ENCODE measurements at regions not wholly inside any gene's neighbourhood (a gene's known extent, or its start where the extent isn't known, plus 50 kb on each side); places are given as distances from the start of the nearest gene placed in this dataset.

DNA sequence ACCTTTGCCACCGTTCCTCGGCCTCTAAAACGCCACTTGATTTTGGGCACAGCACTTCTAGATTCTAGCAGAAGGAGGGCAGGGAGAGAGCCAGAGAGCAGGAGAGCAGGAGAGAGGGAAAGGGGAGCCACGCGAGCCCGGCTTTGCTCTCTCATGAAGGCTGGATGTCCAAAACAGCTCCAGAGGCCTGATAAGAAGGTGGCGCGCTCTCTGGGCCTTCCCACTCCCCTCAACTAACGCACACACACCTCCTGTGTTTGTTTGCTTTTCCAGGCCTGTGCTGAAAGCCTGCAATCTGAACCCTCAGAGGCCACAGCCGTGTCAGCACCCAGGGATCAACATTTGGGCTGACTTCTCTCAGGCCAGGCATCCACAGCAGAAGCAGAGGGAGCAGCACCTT, 184.8 kb upstream of the SOX11 start:
- DNase-seq (no peak), ATAC-seq (ENCODE audit: low read depth in 2 of 2) (no peak)
- Mint-ChIP-seq H3K9me3 (peaks cover 0 to 9% (median 0%) of the 10 kb centered on the region in 7 donors), H3K27me3 (no peaks in the 10 kb centered on the region), H3K27ac (no peak overlapping the region), H3K4me3 (no peak overlapping the region), H3K36me3 (no peaks in the 10 kb centered on the region), H3K4me1 (no peaks in the 10 kb centered on the region)
- H3K36me3 ChIP-seq (ENCODE audit: control insufficient read depth, insufficient read depth, low read length), result no peaks in the 10 kb centered on the region
- no peaks in the 10 kb centered on the region for H3K4me1 ChIP-seq (ENCODE audit: control insufficient read depth, insufficient read depth, low read length, poor library complexity, severe bottlenecking)
- H3K27ac ChIP-seq (ENCODE audit: insufficient read depth, low read length, poor library complexity, severe bottlenecking), result no peak overlapping the region
- no peaks in the 10 kb centered on the region for H3K27me3 ChIP-seq (ENCODE audit: control insufficient read depth, insufficient read depth, low read length)
- H3K9me3 ChIP-seq (ENCODE audit: control insufficient read depth in 2 of 2, low read length in 2 of 2), result no peaks in the 10 kb centered on the region
- H3K4me3 ChIP-seq (ENCODE audit: low read depth, low read length), result no peak overlapping the region

DNA sequence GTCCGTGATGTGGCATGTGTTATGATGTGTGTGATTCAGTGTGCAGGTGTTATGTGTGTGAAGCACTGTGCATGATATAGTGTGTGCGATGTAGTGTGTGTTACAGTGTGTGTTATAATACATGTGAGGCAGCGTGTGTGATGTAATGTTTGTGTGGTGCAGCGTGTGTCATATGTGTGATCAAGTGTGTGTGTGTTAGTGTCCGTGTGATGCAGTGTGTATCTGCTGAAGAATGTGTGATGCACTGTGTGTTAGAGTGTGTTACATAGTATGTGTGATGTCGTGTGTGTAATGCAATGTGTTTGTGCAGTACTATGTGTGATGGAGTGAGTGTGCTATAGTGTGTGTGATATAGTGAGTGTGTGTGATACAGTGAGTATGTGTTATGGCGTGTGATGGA, 182.8 kb upstream of the SOX11 start:
- no peak for ATAC-seq (ENCODE audit: low read depth in 2 of 2)
- H3K27ac Mint-ChIP-seq, result no peak overlapping the region

DNA sequence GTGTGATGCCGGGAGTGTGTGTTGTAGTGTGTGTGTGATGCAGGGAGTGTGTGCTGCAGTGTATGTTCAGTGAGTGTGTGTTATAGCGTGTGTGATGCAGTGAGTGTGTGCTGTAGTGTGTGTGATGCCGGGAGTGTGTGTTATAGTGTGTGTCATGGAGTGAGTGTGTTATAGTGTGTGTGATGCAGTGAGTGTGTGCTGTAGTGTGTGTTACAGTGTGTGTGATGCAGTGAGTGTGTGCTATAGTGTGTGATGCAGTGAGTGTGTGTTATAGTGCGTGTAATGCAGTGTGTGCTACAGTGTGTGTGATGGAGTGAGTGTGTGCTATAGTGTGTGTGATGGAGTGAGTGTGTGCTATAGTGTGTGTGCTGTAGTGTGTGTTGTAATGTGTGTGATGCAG, 182.1 kb upstream of the SOX11 start:
- Histone ChIP-seq H3K36me3 (ENCODE audit: control insufficient read depth, insufficient read depth, low read length) (no peaks in the 10 kb centered on the region), H3K4me3 (ENCODE audit: low read depth, low read length) (no peak overlapping the region), H3K4me1 (ENCODE audit: control insufficient read depth, insufficient read depth, low read length, poor library complexity, severe bottlenecking) (no peaks in the 10 kb centered on the region), H3K27ac (ENCODE audit: insufficient read depth, low read length, poor library complexity, severe bottlenecking) (no peak overlapping the region), H3K9me3 (ENCODE audit: control insufficient read depth in 2 of 2, low read length in 2 of 2) (no peaks in the 10 kb centered on the region), H3K27me3 (ENCODE audit: control insufficient read depth, insufficient read depth, low read length) (no peaks in the 10 kb centered on the region)
- Mint-ChIP-seq H3K4me3 (no peak overlapping the region), H3K4me1 (no peaks in the 10 kb centered on the region), H3K27me3 (no peaks in the 10 kb centered on the region), H3K36me3 (no peaks in the 10 kb centered on the region), H3K27ac (no peak overlapping the region), H3K9me3 (no peaks in the 10 kb centered on the region)
- ATAC-seq (ENCODE audit: low read depth in 2 of 2) (no peak), DNase-seq (no peak)

More for the DNA sequence above, 182.8 kb upstream of the SOX11 start:
- Mint-ChIP-seq H3K27me3 (no peaks in the 10 kb centered on the region), H3K36me3 (no peaks in the 10 kb centered on the region), H3K4me1 (no peaks in the 10 kb centered on the region), H3K4me3 (no peak overlapping the region), H3K9me3 (peaks cover 0 to 1% (median 0%) of the 10 kb centered on the region in 7 donors)
- DNase-seq, result no peak
- Histone ChIP-seq H3K36me3 (ENCODE audit: control insufficient read depth, insufficient read depth, low read length) (no peaks in the 10 kb centered on the region), H3K27me3 (ENCODE audit: control insufficient read depth, insufficient read depth, low read length) (no peaks in the 10 kb centered on the region), H3K4me1 (ENCODE audit: control insufficient read depth, insufficient read depth, low read length, poor library complexity, severe bottlenecking) (no peaks in the 10 kb centered on the region), H3K9me3 (ENCODE audit: control insufficient read depth in 2 of 2, low read length in 2 of 2) (no peaks in the 10 kb centered on the region), H3K4me3 (ENCODE audit: low read depth, low read length) (no peak overlapping the region), H3K27ac (ENCODE audit: insufficient read depth, low read length, poor library complexity, severe bottlenecking) (no peak overlapping the region)

DNA sequence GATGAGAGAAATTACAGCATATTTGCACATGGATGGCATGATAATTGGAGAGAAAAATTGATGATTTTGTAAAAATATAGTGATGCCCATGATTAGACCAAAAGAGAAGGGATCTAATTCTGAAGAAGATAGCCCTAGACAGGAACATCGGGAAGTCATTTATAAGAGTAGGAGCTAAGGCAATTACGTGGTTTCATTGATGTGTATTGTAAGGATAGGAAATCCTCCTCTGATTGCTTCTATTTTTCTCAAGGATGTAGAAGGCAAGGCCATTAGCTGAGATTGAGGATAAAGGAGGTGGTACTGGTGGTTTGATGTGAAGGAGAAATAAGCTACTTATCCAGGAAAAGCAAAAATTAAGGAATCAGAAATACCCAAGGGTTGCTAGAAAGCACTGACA, 176.5 kb upstream of the SOX11 start:
- Mint-ChIP-seq H3K4me3 (no peak overlapping the region), H3K27me3 (no peaks in the 10 kb centered on the region), H3K27ac (no peak overlapping the region), H3K4me1 (no peaks in the 10 kb centered on the region), H3K9me3 (no peaks in the 10 kb centered on the region), H3K36me3 (no peaks in the 10 kb centered on the region)
- Histone ChIP-seq H3K9me3 (ENCODE audit: control insufficient read depth in 2 of 2, low read length in 2 of 2) (no peaks in the 10 kb centered on the region), H3K27ac (ENCODE audit: insufficient read depth, low read length, poor library complexity, severe bottlenecking) (no peak overlapping the region), H3K4me1 (ENCODE audit: control insufficient read depth, insufficient read depth, low read length, poor library complexity, severe bottlenecking) (no peaks in the 10 kb centered on the region), H3K27me3 (ENCODE audit: control insufficient read depth, insufficient read depth, low read length) (no peaks in the 10 kb centered on the region), H3K36me3 (ENCODE audit: control insufficient read depth, insufficient read depth, low read length) (no peaks in the 10 kb centered on the region), H3K4me3 (ENCODE audit: low read depth, low read length) (no peak overlapping the region)
- DNase-seq (no peak), ATAC-seq (ENCODE audit: low read depth in 2 of 2) (no peak)

DNA sequence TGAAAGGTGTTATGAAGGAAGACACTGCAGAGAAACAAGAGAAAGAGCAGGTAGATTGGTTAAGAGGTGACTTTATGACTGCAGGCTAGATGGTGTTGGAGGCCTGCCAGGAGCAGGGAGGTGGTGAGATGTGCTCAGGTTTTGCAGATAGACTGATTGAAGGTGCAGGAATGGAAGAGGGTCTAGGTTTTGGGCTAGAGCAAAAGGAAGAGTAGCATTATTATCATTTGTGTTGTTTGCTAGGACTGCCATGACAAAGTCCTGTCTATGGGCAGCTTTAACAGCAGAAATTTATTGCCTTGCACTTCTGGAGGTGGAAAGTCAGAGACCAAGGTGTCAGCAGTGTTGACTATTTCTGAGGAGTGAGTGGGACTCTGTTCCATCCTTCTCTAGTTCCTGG, 172.9 kb upstream of the SOX11 start:
- Mint-ChIP-seq H3K27me3 (no peaks in the 10 kb centered on the region), H3K4me1 (no peaks in the 10 kb centered on the region), H3K36me3 (no peaks in the 10 kb centered on the region), H3K27ac (no peak overlapping the region), H3K9me3 (peaks cover 0 to 2% (median 0%) of the 10 kb centered on the region in 7 donors), H3K4me3 (no peak overlapping the region)
- Histone ChIP-seq H3K27ac (ENCODE audit: insufficient read depth, low read length, poor library complexity, severe bottlenecking) (no peak overlapping the region), H3K27me3 (ENCODE audit: control insufficient read depth, insufficient read depth, low read length) (no peaks in the 10 kb centered on the region), H3K4me1 (ENCODE audit: control insufficient read depth, insufficient read depth, low read length, poor library complexity, severe bottlenecking) (no peaks in the 10 kb centered on the region), H3K4me3 (ENCODE audit: low read depth, low read length) (no peak overlapping the region), H3K9me3 (ENCODE audit: control insufficient read depth in 2 of 2, low read length in 2 of 2) (no peaks in the 10 kb centered on the region), H3K36me3 (ENCODE audit: control insufficient read depth, insufficient read depth, low read length) (no peaks in the 10 kb centered on the region)
- DNase-seq (no peak), ATAC-seq (ENCODE audit: low read depth in 2 of 2) (no peak)

DNA sequence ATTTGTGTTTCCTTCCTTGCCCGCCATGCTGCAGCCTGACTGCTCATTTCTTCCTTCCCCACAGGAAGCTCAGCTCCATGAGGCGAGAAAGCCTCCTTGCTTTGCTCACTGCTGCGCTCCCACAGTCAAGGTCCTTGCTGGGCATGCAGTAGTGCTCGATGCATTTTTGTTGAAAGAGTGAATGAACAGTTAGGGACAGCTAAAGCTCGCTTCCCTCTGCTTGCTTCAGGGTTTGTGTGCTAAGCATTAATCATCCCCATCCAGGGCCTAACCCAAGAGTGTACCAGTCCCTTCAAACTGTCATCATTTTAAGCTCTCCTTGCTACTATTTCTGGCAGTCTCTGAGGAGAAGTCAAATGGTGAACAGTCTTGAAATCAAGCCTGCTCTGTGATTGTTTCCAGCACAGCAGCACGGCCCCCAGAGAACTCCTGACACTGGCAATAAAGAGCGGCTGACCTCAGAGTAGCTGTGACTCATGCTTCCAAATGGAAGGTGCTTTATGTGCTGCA, 171.7 kb upstream of the SOX11 start:
- H3K27me3 ChIP-seq (ENCODE audit: control insufficient read depth, insufficient read depth, low read length), result no peaks in the 10 kb centered on the region
- no peaks in the 10 kb centered on the region for H3K36me3 ChIP-seq (ENCODE audit: control insufficient read depth, insufficient read depth, low read length)
- DNase-seq (no peak), ATAC-seq (ENCODE audit: low read depth in 2 of 2) (no peak)
- H3K27ac ChIP-seq (ENCODE audit: insufficient read depth, low read length, poor library complexity, severe bottlenecking), result no peak overlapping the region
- no peaks in the 10 kb centered on the region for H3K27me3 Mint-ChIP-seq
- H3K4me1 ChIP-seq (ENCODE audit: control insufficient read depth, insufficient read depth, low read length, poor library complexity, severe bottlenecking), result no peaks in the 10 kb centered on the region
- no peak overlapping the region for H3K27ac Mint-ChIP-seq
- no peaks in the 10 kb centered on the region for H3K36me3 Mint-ChIP-seq
- H3K4me1 Mint-ChIP-seq, result no peaks in the 10 kb centered on the region
- H3K4me3 Mint-ChIP-seq, result no peak overlapping the region
- no peak overlapping the region for H3K4me3 ChIP-seq (ENCODE audit: low read depth, low read length)
- no peaks in the 10 kb centered on the region for H3K9me3 ChIP-seq (ENCODE audit: control insufficient read depth in 2 of 2, low read length in 2 of 2)
- peaks cover 0 to 4% (median 0%) of the 10 kb centered on the region in 7 donors for H3K9me3 Mint-ChIP-seq

DNA sequence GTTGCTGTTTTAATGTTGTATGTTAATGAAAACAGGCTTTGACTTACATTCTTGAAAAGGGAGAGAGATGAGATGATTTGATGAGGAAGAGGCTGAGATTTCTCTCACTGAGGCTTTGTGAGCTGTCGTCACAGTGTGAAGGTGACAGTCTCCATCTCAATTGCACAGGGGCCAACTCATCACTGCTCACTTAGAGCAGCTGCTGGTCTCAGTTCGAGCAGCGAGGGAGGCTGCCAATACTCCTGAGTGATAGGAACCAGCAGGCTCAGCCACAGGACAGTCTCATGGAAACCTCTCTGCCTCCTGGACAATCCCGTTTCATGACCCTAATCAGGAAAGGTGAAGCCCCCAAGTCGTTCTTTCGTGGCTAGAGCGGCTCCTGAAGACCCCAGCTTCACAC, 170.7 kb upstream of the SOX11 start:
- H3K27me3 Mint-ChIP-seq, result no peaks in the 10 kb centered on the region
- no peak overlapping the region for H3K27ac ChIP-seq (ENCODE audit: insufficient read depth, low read length, poor library complexity, severe bottlenecking)
- H3K27me3 ChIP-seq (ENCODE audit: control insufficient read depth, insufficient read depth, low read length), result no peaks in the 10 kb centered on the region
- H3K4me3 Mint-ChIP-seq, result no peak overlapping the region
- H3K4me3 ChIP-seq (ENCODE audit: low read depth, low read length), result no peak overlapping the region
- H3K27ac Mint-ChIP-seq, result no peak overlapping the region
- no peaks in the 10 kb centered on the region for H3K4me1 ChIP-seq (ENCODE audit: control insufficient read depth, insufficient read depth, low read length, poor library complexity, severe bottlenecking)
- peaks cover 0 to 4% (median under 1%) of the 10 kb centered on the region in 7 donors for H3K9me3 Mint-ChIP-seq
- no peaks in the 10 kb centered on the region for H3K36me3 Mint-ChIP-seq
- no peaks in the 10 kb centered on the region for H3K36me3 ChIP-seq (ENCODE audit: control insufficient read depth, insufficient read depth, low read length)
- DNase-seq (no peak), ATAC-seq (ENCODE audit: low read depth in 2 of 2) (no peak)
- no peaks in the 10 kb centered on the region for H3K4me1 Mint-ChIP-seq
- no peaks in the 10 kb centered on the region for H3K9me3 ChIP-seq (ENCODE audit: control insufficient read depth in 2 of 2, low read length in 2 of 2)

DNA sequence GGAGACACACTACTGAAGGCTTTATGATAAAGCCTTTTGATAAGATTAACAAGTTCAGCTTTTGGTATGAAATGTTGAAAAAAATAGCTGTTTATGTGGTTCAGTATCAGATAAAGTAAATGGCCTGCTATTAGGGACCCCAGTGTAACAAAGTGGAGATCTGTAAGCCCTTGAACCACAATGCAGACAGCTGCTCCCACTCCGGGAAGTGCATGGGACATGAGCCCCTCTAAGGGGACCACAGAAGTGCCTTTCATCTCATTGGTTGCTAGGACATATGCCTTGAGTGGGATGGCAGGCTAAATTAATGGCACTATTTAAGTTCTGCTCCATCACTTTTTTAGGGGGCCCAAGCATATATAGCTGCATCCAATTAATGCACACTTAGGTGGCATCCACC, 167.6 kb upstream of the SOX11 start:
- no peak overlapping the region for H3K27ac Mint-ChIP-seq
- no peaks in the 10 kb centered on the region for H3K27me3 ChIP-seq (ENCODE audit: control insufficient read depth, insufficient read depth, low read length)
- no peaks in the 10 kb centered on the region for H3K4me1 Mint-ChIP-seq

More for the DNA sequence above, 167.6 kb upstream of the SOX11 start:
- Histone ChIP-seq H3K4me1 (ENCODE audit: control insufficient read depth, insufficient read depth, low read length, poor library complexity, severe bottlenecking) (no peaks in the 10 kb centered on the region), H3K27ac (ENCODE audit: insufficient read depth, low read length, poor library complexity, severe bottlenecking) (no peak overlapping the region), H3K4me3 (ENCODE audit: low read depth, low read length) (no peak overlapping the region), H3K9me3 (ENCODE audit: control insufficient read depth in 2 of 2, low read length in 2 of 2) (no peaks in the 10 kb centered on the region), H3K36me3 (ENCODE audit: control insufficient read depth, insufficient read depth, low read length) (no peaks in the 10 kb centered on the region)
- Mint-ChIP-seq H3K36me3 (no peaks in the 10 kb centered on the region), H3K9me3 (peaks cover 0 to 4% (median 2%) of the 10 kb centered on the region in 7 donors), H3K4me3 (no peak overlapping the region), H3K27me3 (no peaks in the 10 kb centered on the region)
- DNase-seq (no peak), ATAC-seq (ENCODE audit: low read depth in 2 of 2) (no peak)

All from CD4-positive, CD25-positive, alpha-beta regulatory T cell (primary cell).